ENCODE measurements at regions not wholly inside any gene's neighbourhood (a gene's known extent, or its start where the extent isn't known, plus 50 kb on each side); places are given as distances from the start of the nearest gene placed in this dataset.

DNA sequence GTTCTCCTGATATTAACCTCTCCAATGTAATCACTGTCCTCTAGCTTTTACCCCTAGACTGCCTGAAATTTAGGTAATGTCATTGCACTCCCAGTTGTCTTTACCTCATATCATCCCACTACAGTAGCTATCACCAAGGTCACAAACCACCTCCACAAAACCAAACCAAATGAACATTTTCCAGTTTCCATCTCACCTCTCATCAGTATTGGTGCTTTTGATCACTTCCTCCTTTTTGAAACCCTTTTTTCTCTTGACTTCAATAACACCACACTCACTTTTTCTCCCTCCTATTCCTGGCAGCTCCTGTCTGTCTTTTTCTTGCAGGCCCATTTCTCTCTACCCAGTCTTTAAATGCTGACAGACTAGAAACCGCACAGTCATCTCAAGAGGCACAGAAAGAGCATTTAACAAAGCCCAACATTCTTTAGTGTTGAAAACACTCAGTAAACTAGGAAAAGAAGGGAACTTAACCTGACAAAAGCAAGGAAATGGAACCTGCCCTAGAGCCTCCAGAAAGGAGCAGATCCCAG lies 95.9 kb upstream of the SIX2 start:
- Histone ChIP-seq H3K79me1 (replicated peaks; ENCODE audit: low read length, poor library complexity, severe bottlenecking) (no peaks in the 10 kb centered on the region), H4K91ac (ENCODE audit: low read length) (no peak overlapping the region)

DNA sequence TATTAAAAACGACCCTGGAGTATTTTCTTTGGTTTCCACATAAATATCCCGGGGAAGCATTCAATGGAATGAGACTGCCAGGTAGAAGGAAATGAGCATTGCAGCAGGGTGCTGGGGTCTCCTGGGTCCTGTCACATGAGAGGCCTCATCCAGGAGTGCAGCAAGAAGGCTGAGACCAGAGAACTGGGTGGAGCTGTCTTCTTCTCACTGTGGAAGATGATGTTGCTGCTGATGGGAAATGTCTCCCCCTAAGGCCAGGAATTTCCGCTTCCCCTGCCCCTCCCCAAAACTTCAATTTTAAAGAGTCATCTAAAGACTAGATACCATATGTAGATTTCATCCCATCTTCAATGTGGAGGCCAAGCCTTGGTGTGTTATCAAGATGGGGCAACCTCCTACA lies 95.2 kb upstream of the SIX2 start:
- no peak overlapping the region for H2BK15ac ChIP-seq (ENCODE audit: low read depth, poor library complexity, severe bottlenecking)
- no peak overlapping the region for H3K9ac ChIP-seq (ENCODE audit: low read length)
- no peak for DNase-seq
- no peak overlapping the region for H3K27ac ChIP-seq (ENCODE audit: low read length, poor library complexity, severe bottlenecking)
- H3K4me3 ChIP-seq (ENCODE audit: insufficient read depth in 1 of 2, low read depth in 1 of 2, low read length in 2 of 2): no peak overlapping the region
- H3K9me3 ChIP-seq (ENCODE audit: control insufficient read depth, low read length): no peaks in the 10 kb centered on the region
- no peak overlapping the region for H3K4ac ChIP-seq (ENCODE audit: low read depth in 1 of 2, low read length in 2 of 2)
- no peak overlapping the region for H4K91ac ChIP-seq (ENCODE audit: low read length)
- H2BK12ac ChIP-seq (ENCODE audit: low read length in 2 of 2): no peak overlapping the region
- no peak overlapping the region for H2BK5ac ChIP-seq (ENCODE audit: low read depth, low read length, poor library complexity, severe bottlenecking)
- no peaks in the 10 kb centered on the region for H3K4me1 ChIP-seq (ENCODE audit: control insufficient read depth, insufficient read depth, low read depth, low read length)
- H2AFZ ChIP-seq (ENCODE audit: low read depth, low read length): no peak overlapping the region
- no peak overlapping the region for H3K23ac ChIP-seq (ENCODE audit: low read length in 2 of 2)
- H4K8ac ChIP-seq (ENCODE audit: low read length): no peak overlapping the region
- H3K79me1 ChIP-seq (replicated peaks; ENCODE audit: low read length, poor library complexity, severe bottlenecking): no peaks in the 10 kb centered on the region
- peak overlapping the region; percentile 5 for H2BK120ac ChIP-seq (ENCODE audit: low read depth, low read length)
- WGBS: 74% methylated on average over 3 of the region's 3 CpGs
- no peak overlapping the region for H3K18ac ChIP-seq (ENCODE audit: low read depth in 1 of 2, low read length in 2 of 2)
- peaks cover 0 to 2% of the 10 kb centered on the region in 2 experiments for H3K27me3 ChIP-seq (ENCODE audit: control insufficient read depth in 1 of 2, insufficient read depth in 1 of 2, low read length in 2 of 2)
- H3K14ac ChIP-seq (ENCODE audit: low read length in 2 of 2): no peak overlapping the region
- no peaks in the 10 kb centered on the region for H3K36me3 ChIP-seq (ENCODE audit: control insufficient read depth in 1 of 2, insufficient read depth in 2 of 2, low read depth in 1 of 2, low read length in 2 of 2)
- no peak overlapping the region for H2AK5ac ChIP-seq (ENCODE audit: low read length, severe bottlenecking)
- no peak overlapping the region for H3K4me2 ChIP-seq (ENCODE audit: low read length, poor library complexity, severe bottlenecking)

More for the DNA sequence above, 95.9 kb upstream of the SIX2 start:
- Histone ChIP-seq H2AK5ac (ENCODE audit: low read length, severe bottlenecking) (no peak overlapping the region), H3K4me1 (ENCODE audit: control insufficient read depth, insufficient read depth, low read depth, low read length) (no peaks in the 10 kb centered on the region), H2BK5ac (ENCODE audit: low read depth, low read length, poor library complexity, severe bottlenecking) (no peak overlapping the region), H3K9ac (ENCODE audit: low read length) (no peak overlapping the region), H2BK120ac (ENCODE audit: low read depth, low read length) (no peak overlapping the region), H2BK12ac (ENCODE audit: low read length in 2 of 2) (no peak overlapping the region), H3K4me2 (ENCODE audit: low read length, poor library complexity, severe bottlenecking) (no peak overlapping the region), H2AFZ (ENCODE audit: low read depth, low read length) (no peak overlapping the region), H3K36me3 (ENCODE audit: control insufficient read depth in 1 of 2, insufficient read depth in 2 of 2, low read depth in 1 of 2, low read length in 2 of 2) (no peaks in the 10 kb centered on the region), H3K9me3 (ENCODE audit: control insufficient read depth, low read length) (no peaks in the 10 kb centered on the region), H3K4ac (ENCODE audit: low read depth in 1 of 2, low read length in 2 of 2) (no peak overlapping the region), H3K27me3 (ENCODE audit: control insufficient read depth in 1 of 2, insufficient read depth in 1 of 2, low read length in 2 of 2) (peaks cover 0 to 8% of the 10 kb centered on the region in 2 experiments), H4K8ac (ENCODE audit: low read length) (no peak overlapping the region), H2BK15ac (ENCODE audit: low read depth, poor library complexity, severe bottlenecking) (no peak overlapping the region), H3K27ac (ENCODE audit: low read length, poor library complexity, severe bottlenecking) (no peak overlapping the region), H3K23ac (ENCODE audit: low read length in 2 of 2) (no peak overlapping the region), H3K18ac (ENCODE audit: low read depth in 1 of 2, low read length in 2 of 2) (no peak overlapping the region), H3K14ac (ENCODE audit: low read length in 2 of 2) (no peak overlapping the region), H3K4me3 (ENCODE audit: insufficient read depth in 1 of 2, low read depth in 1 of 2, low read length in 2 of 2) (no peak overlapping the region)
- no peak for DNase-seq
- WGBS: 100% methylated on average over 1 of the region's 1 CpG

DNA sequence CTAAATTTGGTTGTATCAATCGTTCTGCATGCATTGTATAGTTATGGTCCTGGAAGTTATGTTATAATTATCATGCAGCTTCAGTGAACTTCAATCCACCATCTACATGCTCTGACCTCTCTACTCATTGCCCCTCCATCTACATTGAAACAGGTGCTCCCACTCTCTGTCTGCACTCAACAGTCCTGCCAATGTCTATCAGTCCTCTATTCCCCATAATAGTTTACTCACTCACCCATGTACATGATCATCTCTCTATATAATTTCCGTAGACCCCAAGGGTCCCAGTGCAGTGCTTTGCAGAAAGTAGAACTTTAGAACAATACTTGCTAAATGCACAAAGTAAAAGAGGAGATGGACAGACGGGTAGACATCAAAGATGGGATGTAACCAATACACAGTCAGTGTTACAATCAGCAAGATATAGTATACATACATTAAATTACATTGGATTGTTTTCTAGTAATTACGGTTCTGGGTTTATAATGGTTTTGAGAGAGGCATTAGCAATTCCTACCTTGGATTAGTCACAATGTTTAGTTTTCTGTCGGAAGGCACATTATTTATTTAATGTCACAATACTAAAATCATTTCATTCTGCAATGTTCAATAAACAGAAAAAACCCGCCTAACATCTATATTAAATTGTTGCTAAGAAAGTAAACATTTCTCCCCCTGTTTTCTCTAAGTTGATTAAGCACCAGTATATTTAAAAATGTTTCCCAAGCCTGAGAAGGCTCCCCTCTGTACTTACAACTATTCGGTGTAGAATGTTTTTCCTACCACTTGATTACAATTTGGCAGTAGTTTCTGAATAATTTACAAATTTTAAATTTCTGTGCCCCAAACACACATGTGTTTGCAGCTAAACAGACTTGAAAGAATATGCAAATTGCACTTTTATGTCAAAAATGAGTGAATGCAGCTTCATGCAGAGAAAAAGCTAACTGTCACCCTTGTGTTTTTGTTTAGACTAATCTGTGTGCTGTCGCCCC lies 94.4 kb upstream of the SIX2 start:
- Histone ChIP-seq H3K23ac (ENCODE audit: low read length in 2 of 2) (no peak overlapping the region), H4K8ac (ENCODE audit: low read length) (no peak overlapping the region), H2BK5ac (ENCODE audit: low read depth, low read length, poor library complexity, severe bottlenecking) (no peak overlapping the region), H2AK5ac (ENCODE audit: low read length, severe bottlenecking) (no peak overlapping the region), H3K79me1 (replicated peaks; ENCODE audit: low read length, poor library complexity, severe bottlenecking) (no peaks in the 10 kb centered on the region), H4K91ac (ENCODE audit: low read length) (no peak overlapping the region), H3K36me3 (ENCODE audit: control insufficient read depth in 1 of 2, insufficient read depth in 2 of 2, low read depth in 1 of 2, low read length in 2 of 2) (no peaks in the 10 kb centered on the region), H3K9me3 (ENCODE audit: control insufficient read depth, low read length) (no peaks in the 10 kb centered on the region), H2BK12ac (ENCODE audit: low read length in 2 of 2) (no peak overlapping the region), H2BK120ac (ENCODE audit: low read depth, low read length) (no peak overlapping the region), H2AFZ (ENCODE audit: low read depth, low read length) (no peak overlapping the region), H3K9ac (ENCODE audit: low read length) (no peak overlapping the region), H3K4me1 (ENCODE audit: control insufficient read depth, insufficient read depth, low read depth, low read length) (no peaks in the 10 kb centered on the region), H3K18ac (ENCODE audit: low read depth in 1 of 2, low read length in 2 of 2) (no peak overlapping the region), H3K27me3 (ENCODE audit: control insufficient read depth in 1 of 2, insufficient read depth in 1 of 2, low read length in 2 of 2) (no peaks in the 10 kb centered on the region), H2BK15ac (ENCODE audit: low read depth, poor library complexity, severe bottlenecking) (no peak overlapping the region), H3K4me3 (ENCODE audit: insufficient read depth in 1 of 2, low read depth in 1 of 2, low read length in 2 of 2) (no peak overlapping the region), H3K14ac (ENCODE audit: low read length in 2 of 2) (no peak overlapping the region), H3K4ac (ENCODE audit: low read depth in 1 of 2, low read length in 2 of 2) (no peak overlapping the region), H3K27ac (ENCODE audit: low read length, poor library complexity, severe bottlenecking) (no peak overlapping the region), H3K4me2 (ENCODE audit: low read length, poor library complexity, severe bottlenecking) (no peak overlapping the region)
- WGBS: 88% methylated on average over 3 of the region's 8 CpGs
- DNase-seq: no peak

DNA sequence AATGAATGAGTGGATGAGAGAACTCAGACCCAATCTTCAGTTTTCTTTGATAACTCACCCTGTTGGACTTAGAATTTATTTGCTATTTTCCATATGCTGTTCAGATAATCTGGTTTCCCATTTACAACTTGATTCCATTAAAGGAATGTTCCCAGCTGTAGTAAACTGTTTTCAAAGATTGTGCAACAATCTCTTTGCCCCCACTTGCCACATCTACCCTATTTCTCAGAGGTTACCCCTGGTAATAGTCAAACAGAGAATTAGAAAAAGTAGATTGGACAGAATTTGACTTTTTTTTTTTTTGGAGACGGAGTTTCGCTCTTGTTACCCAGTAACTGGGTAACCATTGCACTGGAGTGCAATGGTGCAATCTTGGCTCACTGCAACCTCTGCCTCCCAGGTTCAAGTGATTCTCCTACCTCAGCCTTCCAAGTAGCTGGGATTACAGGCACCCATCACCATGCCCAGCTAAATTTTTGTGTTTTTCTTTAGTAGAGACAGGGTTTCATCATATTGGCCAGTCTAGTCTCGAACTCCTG lies 93.4 kb upstream of the SIX2 start:
- Histone ChIP-seq H3K4me2 (ENCODE audit: low read length, poor library complexity, severe bottlenecking) (no peak overlapping the region), H2BK5ac (ENCODE audit: low read depth, low read length, poor library complexity, severe bottlenecking) (no peak overlapping the region), H2BK15ac (ENCODE audit: low read depth, poor library complexity, severe bottlenecking) (no peak overlapping the region), H3K9me3 (ENCODE audit: control insufficient read depth, low read length) (no peaks in the 10 kb centered on the region), H3K36me3 (ENCODE audit: control insufficient read depth in 1 of 2, insufficient read depth in 2 of 2, low read depth in 1 of 2, low read length in 2 of 2) (no peaks in the 10 kb centered on the region), H3K14ac (ENCODE audit: low read length in 2 of 2) (no peak overlapping the region), H3K9ac (ENCODE audit: low read length) (no peak overlapping the region), H4K91ac (ENCODE audit: low read length) (no peak overlapping the region), H3K4me3 (ENCODE audit: insufficient read depth in 1 of 2, low read depth in 1 of 2, low read length in 2 of 2) (no peak overlapping the region), H4K8ac (ENCODE audit: low read length) (no peak overlapping the region), H3K27me3 (ENCODE audit: control insufficient read depth in 1 of 2, insufficient read depth in 1 of 2, low read length in 2 of 2) (no peaks in the 10 kb centered on the region), H3K79me1 (replicated peaks; ENCODE audit: low read length, poor library complexity, severe bottlenecking) (no peaks in the 10 kb centered on the region), H3K27ac (ENCODE audit: low read length, poor library complexity, severe bottlenecking) (no peak overlapping the region), H3K23ac (ENCODE audit: low read length in 2 of 2) (no peak overlapping the region), H3K4ac (ENCODE audit: low read depth in 1 of 2, low read length in 2 of 2) (no peak overlapping the region), H3K18ac (ENCODE audit: low read depth in 1 of 2, low read length in 2 of 2) (no peak overlapping the region), H3K4me1 (ENCODE audit: control insufficient read depth, insufficient read depth, low read depth, low read length) (no peaks in the 10 kb centered on the region), H2BK120ac (ENCODE audit: low read depth, low read length) (no peak overlapping the region), H2BK12ac (ENCODE audit: low read length in 2 of 2) (no peak overlapping the region), H2AK5ac (ENCODE audit: low read length, severe bottlenecking) (no peak overlapping the region), H2AFZ (ENCODE audit: low read depth, low read length) (no peak overlapping the region)
- no peak for DNase-seq
- WGBS: 95% methylated on average over 2 of the region's 3 CpGs
